ENCODE measurements at regions not wholly inside any gene's neighbourhood (a gene's known extent, or its start where the extent isn't known, plus 50 kb on each side); places are given as distances from the start of the nearest gene placed in this dataset.
"Not testable (repeated sequence)": the region's sequence is repeated elsewhere in the genome, so short reads cannot be mapped to it uniquely, and the experiment has no call there.

- ATAC-seq = no peak
- no peak for DNase-seq
- POLR2A ChIA-PET = no interaction called here
- CTCF ChIA-PET = no interaction called here
- H3K4me1 Mint-ChIP-seq = no peaks in the 10 kb centered on the region
- H3K27ac ChIP-seq (ENCODE audit: low read depth, low read length) = no peak overlapping the region
- H3K4me1 ChIP-seq (ENCODE audit: control insufficient read depth in 2 of 2, insufficient read depth in 2 of 2, low read length in 2 of 2) = no peaks in the 10 kb centered on the region
- H3K27ac Mint-ChIP-seq = no peak overlapping the region
- no peak overlapping the region for H3K4me3 ChIP-seq (ENCODE audit: low read length)
- H3K27me3 ChIP-seq (ENCODE audit: control insufficient read depth in 2 of 2, insufficient read depth in 2 of 2, low read length in 2 of 2) = no peaks in the 10 kb centered on the region
- intact Hi-C loops (cut with micrococcal nuclease) = no loop called here
- no peaks in the 10 kb centered on the region for H3K36me3 Mint-ChIP-seq
- no peak overlapping the region for H3K4me3 Mint-ChIP-seq
- peaks cover 0 to 8% (median 4%) of the 10 kb centered on the region in 5 donors for H3K27me3 Mint-ChIP-seq
- no peaks in the 10 kb centered on the region for H3K9me3 ChIP-seq (ENCODE audit: control insufficient read depth in 2 of 3, low read length in 3 of 3)
- H3K36me3 ChIP-seq (ENCODE audit: control insufficient read depth in 2 of 3, insufficient read depth in 3 of 3, low read length in 3 of 3) = no peaks in the 10 kb centered on the region
- peaks cover 0 to 3% (median 0%) of the 10 kb centered on the region in 11 donors for H3K9me3 Mint-ChIP-seq
Measured at GRCh38 chr2:128613876-128614275, 295.2 kb upstream of the HS6ST1 start.

GRCh38 chr2:128614907-128615306 is 296.2 kb upstream of the HS6ST1 start:
- CTCF ChIA-PET; DNase-seq; H3K4me1 ChIP-seq (ENCODE audit: control insufficient read depth in 2 of 2, insufficient read depth in 2 of 2, low read length in 2 of 2); H3K36me3 ChIP-seq (ENCODE audit: control insufficient read depth in 2 of 3, insufficient read depth in 3 of 3, low read length in 3 of 3); H3K4me1 Mint-ChIP-seq; H3K27me3 Mint-ChIP-seq; H3K27ac Mint-ChIP-seq; intact Hi-C loops (cut with micrococcal nuclease); H3K36me3 Mint-ChIP-seq; H3K9me3 ChIP-seq (ENCODE audit: control insufficient read depth in 2 of 3, low read length in 3 of 3); H3K27me3 ChIP-seq (ENCODE audit: control insufficient read depth in 2 of 2, insufficient read depth in 2 of 2, low read length in 2 of 2); H3K4me3 Mint-ChIP-seq; H3K27ac ChIP-seq (ENCODE audit: low read depth, low read length); POLR2A ChIA-PET; H3K4me3 ChIP-seq (ENCODE audit: low read length); H3K9me3 Mint-ChIP-seq; ATAC-seq: not testable (repeated sequence)

GRCh38 chr2:128615571-128615970 is 296.9 kb upstream of the HS6ST1 start:
- Histone ChIP-seq H3K4me1 (ENCODE audit: control insufficient read depth in 2 of 2, insufficient read depth in 2 of 2, low read length in 2 of 2) (no peaks in the 10 kb centered on the region), H3K27me3 (ENCODE audit: control insufficient read depth in 2 of 2, insufficient read depth in 2 of 2, low read length in 2 of 2) (no peaks in the 10 kb centered on the region), H3K4me3 (ENCODE audit: low read length) (no peak overlapping the region), H3K36me3 (ENCODE audit: control insufficient read depth in 2 of 3, insufficient read depth in 3 of 3, low read length in 3 of 3) (no peaks in the 10 kb centered on the region), H3K27ac (ENCODE audit: low read depth, low read length) (no peak overlapping the region), H3K9me3 (ENCODE audit: control insufficient read depth in 2 of 3, low read length in 3 of 3) (no peaks in the 10 kb centered on the region)
- no peaks in the 10 kb centered on the region for H3K4me1 Mint-ChIP-seq
- DNase-seq (no peak), ATAC-seq (no peak)
- POLR2A ChIA-PET = no interaction called here
- no peak overlapping the region for H3K27ac Mint-ChIP-seq
- H3K36me3 Mint-ChIP-seq = no peaks in the 10 kb centered on the region
- intact Hi-C loops (cut with micrococcal nuclease) = no loop called here
- peaks cover 0 to 3% (median 0%) of the 10 kb centered on the region in 11 donors for H3K9me3 Mint-ChIP-seq
- no peak overlapping the region for H3K4me3 Mint-ChIP-seq
- peaks cover 0 to 8% (median 4%) of the 10 kb centered on the region in 5 donors for H3K27me3 Mint-ChIP-seq
- CTCF ChIA-PET = no interaction called here

GRCh38 chr2:128617029-128617590 is 298.4 kb upstream of the HS6ST1 start:
- DNase-seq = no peak
- ATAC-seq = no peak
- Mint-ChIP-seq H3K27me3 (peaks cover 0 to 8% (median 4%) of the 10 kb centered on the region in 5 donors), H3K9me3 (peaks cover 0 to 3% (median 0%) of the 10 kb centered on the region in 11 donors), H3K36me3 (no peaks in the 10 kb centered on the region), H3K27ac (no peak overlapping the region), H3K4me1 (peaks cover 0 to 2% (median 0%) of the 10 kb centered on the region in 7 donors), H3K4me3 (no peak overlapping the region)
- no peaks in the 10 kb centered on the region for H3K4me1 ChIP-seq (ENCODE audit: control insufficient read depth in 2 of 2, insufficient read depth in 2 of 2, low read length in 2 of 2)
- POLR2A ChIA-PET = no interaction called here
- no peak overlapping the region for H3K27ac ChIP-seq (ENCODE audit: low read depth, low read length)
- H3K9me3 ChIP-seq (ENCODE audit: control insufficient read depth in 2 of 3, low read length in 3 of 3) = no peaks in the 10 kb centered on the region
- H3K4me3 ChIP-seq (ENCODE audit: low read length) = no peak overlapping the region
- CTCF ChIA-PET = no interaction called here
- no peaks in the 10 kb centered on the region for H3K36me3 ChIP-seq (ENCODE audit: control insufficient read depth in 2 of 3, insufficient read depth in 3 of 3, low read length in 3 of 3)
- intact Hi-C loops (cut with micrococcal nuclease) = no loop called here
- no peaks in the 10 kb centered on the region for H3K27me3 ChIP-seq (ENCODE audit: control insufficient read depth in 2 of 2, insufficient read depth in 2 of 2, low read length in 2 of 2)

GRCh38 chr2:128617661-128618060 is 299.0 kb upstream of the HS6ST1 start:
- ChIA-PET CTCF (no interaction called here), POLR2A (no interaction called here)
- H3K9me3 ChIP-seq (ENCODE audit: control insufficient read depth in 2 of 3, low read length in 3 of 3) = no peaks in the 10 kb centered on the region
- H3K27ac Mint-ChIP-seq = no peak overlapping the region
- ATAC-seq (no peak), DNase-seq (no peak)
- intact Hi-C loops (cut with micrococcal nuclease) = no loop called here
- H3K4me3 ChIP-seq (ENCODE audit: low read length) = no peak overlapping the region
- H3K27ac ChIP-seq (ENCODE audit: low read depth, low read length) = no peak overlapping the region
- H3K36me3 Mint-ChIP-seq = no peaks in the 10 kb centered on the region
- H3K36me3 ChIP-seq (ENCODE audit: control insufficient read depth in 2 of 3, insufficient read depth in 3 of 3, low read length in 3 of 3) = no peaks in the 10 kb centered on the region
- peaks cover 0 to 7% (median under 1%) of the 10 kb centered on the region in 5 donors for H3K27me3 Mint-ChIP-seq
- H3K9me3 Mint-ChIP-seq = peaks cover 0 to 3% (median 0%) of the 10 kb centered on the region in 11 donors
- H3K4me1 ChIP-seq (ENCODE audit: control insufficient read depth in 2 of 2, insufficient read depth in 2 of 2, low read length in 2 of 2) = no peaks in the 10 kb centered on the region
- H3K27me3 ChIP-seq (ENCODE audit: control insufficient read depth in 2 of 2, insufficient read depth in 2 of 2, low read length in 2 of 2) = no peaks in the 10 kb centered on the region
- peaks cover 0 to 2% (median 0%) of the 10 kb centered on the region in 7 donors for H3K4me1 Mint-ChIP-seq
- no peak overlapping the region for H3K4me3 Mint-ChIP-seq

- Histone ChIP-seq H3K27ac (ENCODE audit: low read depth, low read length) (no peak overlapping the region), H3K36me3 (ENCODE audit: control insufficient read depth in 2 of 3, insufficient read depth in 3 of 3, low read length in 3 of 3) (no peaks in the 10 kb centered on the region), H3K4me1 (ENCODE audit: control insufficient read depth in 2 of 2, insufficient read depth in 2 of 2, low read length in 2 of 2) (no peaks in the 10 kb centered on the region), H3K9me3 (ENCODE audit: control insufficient read depth in 2 of 3, low read length in 3 of 3) (no peaks in the 10 kb centered on the region), H3K27me3 (ENCODE audit: control insufficient read depth in 2 of 2, insufficient read depth in 2 of 2, low read length in 2 of 2) (no peaks in the 10 kb centered on the region), H3K4me3 (ENCODE audit: low read length) (no peak overlapping the region)
- intact Hi-C loops (cut with micrococcal nuclease) = no loop called here
- CTCF ChIA-PET = no interaction called here
- peaks cover 0 to 7% (median 0%) of the 10 kb centered on the region in 7 donors for H3K4me1 Mint-ChIP-seq
- POLR2A ChIA-PET = no interaction called here
- DNase-seq (no peak), ATAC-seq (no peak)
- peaks cover 0 to 3% (median 0%) of the 10 kb centered on the region in 11 donors for H3K9me3 Mint-ChIP-seq
- peaks cover 0 to 10% (median 0%) of the 10 kb centered on the region in 5 donors for H3K27me3 Mint-ChIP-seq
- no peak overlapping the region for H3K4me3 Mint-ChIP-seq
- no peaks in the 10 kb centered on the region for H3K36me3 Mint-ChIP-seq
- H3K27ac Mint-ChIP-seq = no peak overlapping the region
Measured at GRCh38 chr2:128618642-128619041, 300.0 kb upstream of the HS6ST1 start.

- Mint-ChIP-seq H3K27ac (no peak overlapping the region), H3K4me1 (peaks cover 0 to 17% (median 4%) of the 10 kb centered on the region in 7 donors), H3K27me3 (peaks cover 0 to 10% (median 0%) of the 10 kb centered on the region in 5 donors), H3K4me3 (no peak overlapping the region), H3K36me3 (no peaks in the 10 kb centered on the region), H3K9me3 (peaks cover 0 to 3% (median 0%) of the 10 kb centered on the region in 11 donors)
- no peaks in the 10 kb centered on the region for H3K27me3 ChIP-seq (ENCODE audit: control insufficient read depth in 2 of 2, insufficient read depth in 2 of 2, low read length in 2 of 2)
- no peaks in the 10 kb centered on the region for H3K4me1 ChIP-seq (ENCODE audit: control insufficient read depth in 2 of 2, insufficient read depth in 2 of 2, low read length in 2 of 2)
- no peaks in the 10 kb centered on the region for H3K9me3 ChIP-seq (ENCODE audit: control insufficient read depth in 2 of 3, low read length in 3 of 3)
- ATAC-seq (no peak), DNase-seq (no peak)
- H3K4me3 ChIP-seq (ENCODE audit: low read length) = no peak overlapping the region
- H3K27ac ChIP-seq (ENCODE audit: low read depth, low read length) = no peak overlapping the region
- CTCF ChIA-PET = no interaction called here
- POLR2A ChIA-PET = no interaction called here
- no peaks in the 10 kb centered on the region for H3K36me3 ChIP-seq (ENCODE audit: control insufficient read depth in 2 of 3, insufficient read depth in 3 of 3, low read length in 3 of 3)
- intact Hi-C loops (cut with micrococcal nuclease) = no loop called here
Measured at GRCh38 chr2:128619471-128620325, 301.0 kb upstream of the HS6ST1 start.

Data from naive thymus-derived CD4-positive, alpha-beta T cell (primary cell).